Lung (tissue), 11 donors: ENCODE measurements at regions not wholly inside any gene's neighbourhood (a gene's known extent, or its start where the extent isn't known, plus 50 kb on each side); places are given as distances from the start of the nearest gene placed in this dataset.

Experiments
- ATAC-seq: fragments of 200-7000 bp; cut with Tn5 transposase; one replicate; pipeline ENCODE4 v1.9.1; 2020; ENCODE audit warnings: moderate number of reproducible peaks; ENCODE audit not compliant: insufficient read depth, low FRiP score
- DNase-seq, 3 donors: peaks; one replicate each; pipeline ENCODE4 v3.0.0-alpha.2; 2013 to 2017
- H3K27ac ChIP-seq, 2 donors: one replicate each; pipeline ENCODE4 v1.5.1; 2013; ENCODE audit warnings: mild to moderate bottlenecking in 2 of 2, moderate library complexity in 2 of 2, control low read depth in 1 of 2, inconsistent platforms in 1 of 2, low read depth in 1 of 2, low read length in 1 of 2
- H3K27me3 ChIP-seq, 3 donors: one replicate each; pipeline ENCODE4 v1.5.1; 2013; ENCODE audit warnings: low read length in 2 of 3; ENCODE audit not compliant: control insufficient read depth in 3 of 3, insufficient read depth in 3 of 3
- H3K36me3 ChIP-seq, 4 donors: one replicate each; pipeline ENCODE4 v1.5.1; 2013; ENCODE audit warnings: low read length in 4 of 4, mild to moderate bottlenecking in 1 of 4, moderate library complexity in 1 of 4; ENCODE audit not compliant: control insufficient read depth in 4 of 4, insufficient read depth in 4 of 4
- H3K4me1 ChIP-seq, 5 donors: one replicate each; pipeline ENCODE4 v1.5.1; 2013; ENCODE audit warnings: low read length in 5 of 5, mild to moderate bottlenecking in 2 of 5, moderate library complexity in 1 of 5; ENCODE audit not compliant: control insufficient read depth in 5 of 5, insufficient read depth in 5 of 5
- H3K4me3 ChIP-seq: one replicate; pipeline ENCODE4 v1.5.1; 2013; ENCODE audit warnings: mild to moderate bottlenecking, control low read depth, moderate library complexity
- H3K9ac ChIP-seq, 2 donors: one replicate each; pipeline ENCODE4 v1.5.1; 2013; ENCODE audit warnings: low read length in 2 of 2, control low read depth in 1 of 2; ENCODE audit not compliant: insufficient read depth in 1 of 2
- H3K9me3 ChIP-seq, 4 donors: one replicate each; pipeline ENCODE4 v1.5.1; 2013; ENCODE audit warnings: low read length in 3 of 4, mild to moderate bottlenecking in 1 of 4, moderate library complexity in 1 of 4; ENCODE audit not compliant: control insufficient read depth in 4 of 4, insufficient read depth in 3 of 4
- CTCF ChIP-seq: IDR thresholded peaks from 2 replicates; pipeline ENCODE4 v1.5.1; 2012; ENCODE audit warnings: mild to moderate bottlenecking; ENCODE audit errors: control extremely low read depth, extremely low read depth
- WGBS, 2 donors: extraction: QIAGEN DNeasy Blood & Tissue Kit; methylation state at CpG; one replicate each; pipeline ENCODE4 v1.1.7; 2013; 5-methylcytosine and 5-hydroxymethylcytosine counted together
- donor health status: control.
- donor health status: control.
- donor health status: Bipolar disorder and iron deficiency.
- donor health status: healthy.
- donor health status: DM: yes; HTN: yes; CAD: no.

- no peaks in the 10 kb centered on the region for H3K27me3 ChIP-seq
- no peak overlapping the region for H3K4me3 ChIP-seq
- ATAC-seq, result no peak
- H3K9me3 ChIP-seq, result peaks cover 0 to 3% (median 0%) of the 10 kb centered on the region in 4 donors
- WGBS, 2 donors, result 90 to 91% methylated on average over 3 of the region's 3 CpGs
- no peak overlapping the region for H3K27ac ChIP-seq
- no peak for DNase-seq
- no peaks in the 10 kb centered on the region for H3K36me3 ChIP-seq
- H3K9ac ChIP-seq, result no peak overlapping the region
- no peak for TF ChIP-seq CTCF
- H3K4me1 ChIP-seq, result peaks cover 0 to 3% (median 0%) of the 10 kb centered on the region in 5 donors
These were observed 731.7 kb upstream of the RAB6C start for GRCh38 chr2:129247751-129248150.

GRCh38 chr2:129248198-129248597 is 731.3 kb upstream of the RAB6C start:
- no peak overlapping the region for H3K4me3 ChIP-seq
- no peaks in the 10 kb centered on the region for H3K27me3 ChIP-seq
- ATAC-seq (no peak), DNase-seq (peak in 1 of 3 donors; percentile 6)
- H3K36me3 ChIP-seq, result no peaks in the 10 kb centered on the region
- H3K4me1 ChIP-seq, result peaks cover 0 to 8% (median 0%) of the 10 kb centered on the region in 5 donors
- peaks cover 0 to 3% (median 0%) of the 10 kb centered on the region in 4 donors for H3K9me3 ChIP-seq
- no peak for TF ChIP-seq CTCF
- no peak overlapping the region for H3K9ac ChIP-seq
- no peak overlapping the region for H3K27ac ChIP-seq

GRCh38 chr2:129252781-129253460 is 726.5 kb upstream of the RAB6C start:
- no peak overlapping the region for H3K9ac ChIP-seq
- ATAC-seq, result no peak

More at GRCh38 chr2:129252781-129253460, 726.5 kb upstream of the RAB6C start:
- Histone ChIP-seq H3K27me3 (no peaks in the 10 kb centered on the region), H3K4me1 (peaks cover 0 to 10% (median 0%) of the 10 kb centered on the region in 5 donors), H3K27ac (no peak overlapping the region), H3K9me3 (peaks cover 0 to 4% (median 0%) of the 10 kb centered on the region in 4 donors), H3K36me3 (no peaks in the 10 kb centered on the region), H3K4me3 (no peak overlapping the region)
- WGBS, 2 donors, result 73 to 79% methylated on average over 7 of the region's 7 CpGs
- TF ChIP-seq CTCF, result no peak
- DNase-seq, result peak in 2 of 3 donors; percentile 26 to 35
